ENCODE measurements at regions not wholly inside any gene's neighbourhood (a gene's known extent, or its start where the extent isn't known, plus 50 kb on each side); places are given as distances from the start of the nearest gene placed in this dataset.
"Not testable (repeated sequence)": the region's sequence is repeated elsewhere in the genome, so short reads cannot be mapped to it uniquely, and the experiment has no call there.

DNA sequence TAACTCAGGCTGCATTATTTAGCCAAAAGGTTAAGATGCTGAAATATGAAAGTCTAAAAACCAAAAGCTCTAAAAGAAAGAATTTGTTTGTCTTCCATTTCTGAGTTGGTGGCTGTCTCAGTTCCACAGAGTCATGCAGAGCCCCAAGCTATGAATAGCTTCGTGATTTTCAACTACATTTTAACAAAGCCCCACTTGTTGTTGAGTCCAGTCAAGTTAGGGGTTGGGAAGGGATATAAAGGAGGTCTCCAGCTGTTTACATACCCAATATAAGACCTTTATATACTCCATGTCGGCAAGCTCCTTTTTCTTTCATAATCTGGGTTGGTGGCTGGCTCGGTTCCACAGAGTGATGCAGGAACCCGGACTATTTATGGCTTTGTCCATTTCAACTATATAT lies 924.6 kb upstream of the PRKX start:
- in situ Hi-C loops (cut with HindIII; ENCODE audit: low pct_unique_long_range_greater_than_20kb, low sequenced_read_pairs): no loop called here
- DNase-seq (ENCODE audit: low read depth, low spot score): peak; percentile 74

- in situ Hi-C loops (cut with HindIII; ENCODE audit: low pct_unique_long_range_greater_than_20kb, low sequenced_read_pairs): no loop called here
- DNase-seq (ENCODE audit: low read depth, low spot score): no peak
Observed at GRCh38 chrX:4627414-4627813, 914.0 kb upstream of the PRKX start.

- DNase-seq (ENCODE audit: low read depth, low spot score): no peak
- in situ Hi-C loops (cut with HindIII; ENCODE audit: low pct_unique_long_range_greater_than_20kb, low sequenced_read_pairs): no loop called here
Observed at GRCh38 chrX:4622486-4623167, 909.2 kb upstream of the PRKX start.

DNA sequence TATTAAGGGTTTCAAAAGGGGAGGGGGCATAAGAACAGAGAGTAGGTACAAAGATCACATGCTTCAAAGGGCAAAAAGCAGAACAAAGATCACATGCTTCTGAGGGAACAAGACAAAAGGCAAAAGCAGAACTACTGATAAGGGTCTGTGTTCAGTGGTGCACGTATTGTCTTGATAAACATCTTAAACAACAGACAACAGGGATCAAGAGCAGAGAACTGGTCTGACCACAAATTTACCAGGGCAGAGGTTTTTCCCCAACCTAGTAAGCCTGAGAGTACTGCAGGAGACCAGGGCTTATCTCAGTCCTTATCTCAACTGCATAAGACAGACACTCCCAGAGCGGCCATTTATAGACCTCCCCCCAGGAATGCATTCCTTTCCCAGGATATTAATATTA lies 900.2 kb upstream of the PRKX start:
- in situ Hi-C loops (cut with HindIII; ENCODE audit: low pct_unique_long_range_greater_than_20kb, low sequenced_read_pairs); DNase-seq (ENCODE audit: low read depth, low spot score): not testable (repeated sequence)

- in situ Hi-C loops (cut with HindIII; ENCODE audit: low pct_unique_long_range_greater_than_20kb, low sequenced_read_pairs): no loop called here
Observed at GRCh38 chrX:4588893-4589292, 875.4 kb upstream of the PRKX start.

DNA sequence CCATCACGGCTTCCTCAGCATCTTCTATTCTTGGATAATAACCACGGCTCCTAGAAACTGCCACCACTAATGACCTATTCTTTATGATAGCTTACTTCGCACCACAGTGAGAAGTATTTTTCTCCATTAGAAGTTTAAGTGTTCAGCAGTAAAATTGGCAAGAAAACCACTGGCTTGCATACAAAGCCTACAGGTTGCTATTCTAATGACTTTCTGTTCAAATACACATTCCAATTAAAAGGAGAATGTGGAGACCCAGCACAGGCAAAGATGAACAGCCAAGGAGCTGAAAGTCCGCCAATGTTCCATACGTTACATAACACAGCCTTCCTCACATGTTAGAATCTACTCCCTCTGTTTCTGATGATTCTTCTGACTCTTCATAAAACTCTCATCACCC lies 875.0 kb upstream of the PRKX start:
- no peak for DNase-seq (ENCODE audit: low read depth, low spot score)
- in situ Hi-C loops (cut with HindIII; ENCODE audit: low pct_unique_long_range_greater_than_20kb, low sequenced_read_pairs): no loop called here

More at GRCh38 chrX:4588893-4589292, 875.4 kb upstream of the PRKX start:
- DNase-seq (ENCODE audit: low read depth, low spot score): no peak

GRCh38 chrX:4588056-4588455 lies 874.6 kb upstream of the PRKX start:
- DNase-seq (ENCODE audit: low read depth, low spot score): no peak
- in situ Hi-C loops (cut with HindIII; ENCODE audit: low pct_unique_long_range_greater_than_20kb, low sequenced_read_pairs): no loop called here

DNA sequence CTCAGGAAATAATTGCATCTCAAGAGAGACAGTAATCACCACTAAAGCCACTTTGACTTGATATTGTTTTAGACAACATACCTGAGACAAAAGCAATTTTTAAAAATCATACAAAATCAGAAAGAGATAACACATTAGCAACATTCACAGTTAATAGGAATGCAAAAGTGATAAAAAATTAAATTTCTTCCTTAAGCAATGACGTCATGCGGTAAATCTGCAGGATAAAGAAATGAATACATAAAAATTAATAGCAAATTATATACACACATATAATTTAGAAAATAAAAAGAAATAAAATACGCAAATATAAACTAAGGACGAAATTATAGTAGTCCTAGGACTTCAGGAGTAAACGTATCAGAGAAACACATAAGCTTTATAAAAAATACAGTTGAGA lies 866.5 kb upstream of the PRKX start:
- no peak for DNase-seq (ENCODE audit: low read depth, low spot score)
- in situ Hi-C loops (cut with HindIII; ENCODE audit: low pct_unique_long_range_greater_than_20kb, low sequenced_read_pairs): no loop called here

DNA sequence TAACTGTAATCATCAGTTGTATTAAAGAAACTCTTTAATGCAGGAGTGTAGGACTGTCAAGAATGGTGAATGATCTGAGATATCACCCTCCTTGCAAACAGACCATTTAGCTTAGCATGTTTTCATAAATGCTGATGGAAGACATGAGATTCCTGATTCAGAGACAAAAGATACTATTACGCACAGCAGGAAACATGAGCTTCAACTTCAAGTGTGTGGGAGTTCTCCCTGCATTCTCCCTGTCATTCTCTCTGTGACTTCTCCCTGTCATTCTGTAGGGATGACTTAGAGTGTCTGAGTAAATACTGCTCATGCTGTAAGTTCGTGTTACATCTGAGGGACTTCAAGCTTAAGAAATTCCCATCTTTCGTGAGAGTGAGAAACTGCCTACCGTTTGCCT lies 866.0 kb upstream of the PRKX start:
- DNase-seq (ENCODE audit: low read depth, low spot score): no peak
- in situ Hi-C loops (cut with HindIII; ENCODE audit: low pct_unique_long_range_greater_than_20kb, low sequenced_read_pairs): no loop called here

DNA sequence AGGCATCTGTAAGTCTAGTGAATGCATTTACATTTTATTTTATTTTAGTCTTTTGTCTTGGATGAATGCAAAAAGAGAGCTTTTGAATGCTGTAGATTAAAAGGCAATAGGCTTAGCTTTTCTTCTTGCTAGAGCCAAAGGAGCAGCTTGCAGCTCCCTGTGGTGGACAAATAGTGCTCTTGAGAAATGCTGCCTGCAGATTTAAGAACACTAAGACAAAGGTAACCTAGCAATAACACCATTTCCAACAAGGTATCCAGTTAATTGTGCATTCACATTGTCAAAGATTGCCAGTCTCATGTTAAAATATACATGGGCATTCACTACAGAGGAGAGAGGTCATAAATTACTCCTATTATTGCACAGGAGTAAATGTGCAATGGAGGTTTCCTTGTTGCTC lies 859.2 kb upstream of the PRKX start:
- DNase-seq (ENCODE audit: low read depth, low spot score): no peak

DNA sequence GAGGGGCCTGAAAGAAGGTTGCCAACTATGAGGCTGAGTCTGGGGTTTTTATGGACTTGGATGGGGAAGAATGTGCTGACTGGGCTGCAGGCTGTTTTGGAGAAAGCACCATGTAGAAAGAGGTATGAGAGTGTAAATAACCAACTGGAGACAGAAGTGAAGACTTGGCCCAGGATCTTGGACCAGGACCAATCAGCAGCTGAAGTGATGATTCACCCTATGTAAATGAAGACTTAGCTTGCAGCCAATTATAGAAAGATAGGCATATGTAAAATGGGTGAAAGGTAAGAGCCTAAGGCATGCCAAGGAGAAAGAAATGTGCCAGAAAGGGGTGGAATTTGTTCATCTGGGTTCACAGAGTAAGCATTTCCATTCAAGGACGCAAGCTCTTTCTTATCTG lies 856.7 kb upstream of the PRKX start:
- DNase-seq (ENCODE audit: low read depth, low spot score): no peak
- in situ Hi-C loops (cut with HindIII; ENCODE audit: low pct_unique_long_range_greater_than_20kb, low sequenced_read_pairs): no loop called here

More for the DNA sequence above, 859.2 kb upstream of the PRKX start:
- in situ Hi-C loops (cut with HindIII; ENCODE audit: low pct_unique_long_range_greater_than_20kb, low sequenced_read_pairs): no loop called here

- no peak for DNase-seq (ENCODE audit: low read depth, low spot score)
- in situ Hi-C loops (cut with HindIII; ENCODE audit: low pct_unique_long_range_greater_than_20kb, low sequenced_read_pairs): no loop called here
Observed at GRCh38 chrX:4560192-4560591, 846.7 kb upstream of the PRKX start.

- DNase-seq (ENCODE audit: low read depth, low spot score): peak; percentile 26
- in situ Hi-C loops (cut with HindIII; ENCODE audit: low pct_unique_long_range_greater_than_20kb, low sequenced_read_pairs): no loop called here
Observed at GRCh38 chrX:4550018-4550417, 836.6 kb upstream of the PRKX start.

DNA sequence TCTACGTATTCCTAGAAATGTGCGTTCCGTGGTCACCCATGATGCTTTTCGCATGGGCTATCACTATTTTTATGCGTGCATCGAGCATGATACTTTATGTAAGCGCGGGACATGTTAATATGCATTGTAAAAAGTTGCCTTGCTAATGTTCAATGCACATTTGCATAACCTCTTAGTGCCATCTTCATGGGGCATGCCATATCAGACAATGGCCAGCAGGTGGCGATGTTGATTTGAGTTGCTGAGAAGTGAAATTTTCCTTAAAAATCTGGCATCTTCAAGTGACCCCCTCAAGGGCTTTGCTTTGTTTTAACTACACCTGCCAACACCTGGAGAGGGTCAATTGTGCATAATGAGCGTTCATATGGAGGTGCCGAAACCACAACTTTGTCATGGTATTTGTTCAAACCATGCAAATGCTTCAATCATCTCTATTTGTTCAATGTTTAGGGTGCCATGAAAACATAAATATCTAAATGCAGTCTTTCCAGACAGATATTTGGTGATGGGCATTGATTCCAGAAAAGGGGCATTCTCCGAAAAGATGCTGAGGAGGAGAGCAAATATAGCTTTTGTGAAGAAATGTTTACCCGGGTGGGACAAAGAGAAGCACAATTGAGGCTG lies 833.9 kb upstream of the PRKX start:
- peak; percentile 50 for DNase-seq (ENCODE audit: low read depth, low spot score)
- in situ Hi-C loops (cut with HindIII; ENCODE audit: low pct_unique_long_range_greater_than_20kb, low sequenced_read_pairs): no loop called here

- DNase-seq (ENCODE audit: low read depth, low spot score): not testable (repeated sequence)
Observed at GRCh38 chrX:4546178-4546577, 832.7 kb upstream of the PRKX start.

GRCh38 chrX:4528247-4528646 lies 814.8 kb upstream of the PRKX start:
- DNase-seq (ENCODE audit: low read depth, low spot score): no peak
- in situ Hi-C loops (cut with HindIII; ENCODE audit: low pct_unique_long_range_greater_than_20kb, low sequenced_read_pairs): no loop called here

More at GRCh38 chrX:4546178-4546577, 832.7 kb upstream of the PRKX start:
- in situ Hi-C loops (cut with HindIII; ENCODE audit: low pct_unique_long_range_greater_than_20kb, low sequenced_read_pairs): not testable (repeated sequence)

DNA sequence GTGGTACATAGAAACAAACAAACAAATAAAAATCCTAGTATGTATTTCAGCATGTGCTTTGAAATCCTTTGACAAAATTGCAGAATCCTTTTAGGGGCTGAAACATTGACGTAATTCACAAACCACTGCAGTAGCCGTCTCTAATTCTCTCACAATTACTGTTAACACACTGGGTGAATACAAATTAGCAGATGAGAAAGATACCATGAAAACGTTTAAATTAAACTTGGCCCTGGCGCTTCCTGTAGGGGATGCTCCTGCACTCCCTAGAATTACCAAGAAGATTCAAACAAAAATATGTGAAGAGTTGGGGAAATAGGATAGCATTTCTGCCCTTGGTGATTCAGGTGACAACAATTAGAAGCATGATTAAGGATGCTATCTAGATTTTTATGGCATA lies 772.5 kb upstream of the PRKX start:
- in situ Hi-C loops (cut with HindIII; ENCODE audit: low pct_unique_long_range_greater_than_20kb, low sequenced_read_pairs): no loop called here
- DNase-seq (ENCODE audit: low read depth, low spot score): no peak

DNA sequence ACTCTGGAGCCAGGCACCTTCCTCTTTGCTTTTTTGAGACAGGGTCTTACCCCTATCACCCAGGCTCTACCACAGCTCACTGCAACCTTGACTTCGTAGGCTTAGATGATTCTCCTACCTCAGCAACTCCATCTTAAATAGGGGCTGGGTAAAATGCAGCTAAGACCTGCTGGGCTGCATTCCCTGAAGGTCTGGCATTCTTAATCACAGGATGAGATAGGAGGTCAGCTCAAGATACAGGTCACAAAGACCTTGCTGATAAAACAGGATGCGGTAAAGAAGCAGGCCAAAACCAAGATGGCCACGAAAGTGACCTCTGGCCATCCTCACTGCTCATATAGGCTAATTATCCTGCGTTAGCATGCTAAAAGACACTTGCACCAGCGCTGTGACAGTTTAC lies 770.8 kb upstream of the PRKX start:
- DNase-seq (ENCODE audit: low read depth, low spot score): no peak
- in situ Hi-C loops (cut with HindIII; ENCODE audit: low pct_unique_long_range_greater_than_20kb, low sequenced_read_pairs): no loop called here

DNA sequence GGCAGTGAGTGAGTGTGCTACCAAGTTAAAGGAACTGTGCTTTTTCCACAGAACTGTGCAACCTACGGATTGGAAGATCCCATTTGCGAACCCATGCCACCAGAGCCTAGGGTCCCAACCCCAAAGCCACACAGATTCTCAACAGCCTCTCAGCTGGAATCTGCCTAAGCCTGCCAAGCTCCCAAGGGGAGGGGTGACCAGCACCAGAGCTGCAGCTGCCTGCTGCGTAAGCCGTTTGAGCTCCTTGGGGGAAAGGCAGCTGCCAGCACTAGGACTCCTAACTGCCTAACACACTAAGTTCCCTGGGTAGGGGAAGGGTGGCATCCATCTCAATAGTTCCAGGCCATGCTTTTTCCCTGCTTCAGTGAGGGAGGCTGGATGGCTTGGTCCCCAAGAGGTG lies 738.1 kb upstream of the PRKX start:
- in situ Hi-C loops (cut with HindIII; ENCODE audit: low pct_unique_long_range_greater_than_20kb, low sequenced_read_pairs): no loop called here
- DNase-seq (ENCODE audit: low read depth, low spot score): no peak

All from SK-MEL-5 (cell line).